B cell (primary cell): ENCODE measurements at regions not wholly inside any gene's neighbourhood (a gene's known extent, or its start where the extent isn't known, plus 50 kb on each side); places are given as distances from the start of the nearest gene placed in this dataset.
"Not testable (repeated sequence)": the region's sequence is repeated elsewhere in the genome, so short reads cannot be mapped to it uniquely, and the experiment has no call there.

Experiments used
- ATAC-seq: fragments of 200-7000 bp; cut with Tn5 transposase; one replicate; pipeline ENCODE4 v1.10.0; 2021; ENCODE audit warnings: low read depth, mild to moderate bottlenecking, moderate number of reproducible peaks, moderate library complexity
- CTCF ChIA-PET: fragments of 350-600 bp; sonication (Branson Sonifier 250); formaldehyde crosslinking; loops from one replicate; lab custom pipeline; 2021; ENCODE audit warnings: antibody characterized with exemption, inconsistent platforms; lab: Charles Lee
- POLR2A ChIA-PET: fragments of 350-600 bp; sonication (Branson Sonifier 250); formaldehyde crosslinking; loops from one replicate; lab custom pipeline; 2021; ENCODE audit warnings: antibody characterized with exemption; lab: Charles Lee
- DNase-seq: peaks from one replicate; pipeline ENCODE4 v3.0.0; 2013
- H2AFZ ChIP-seq: 2 replicates; pipeline ENCODE4 v1.6.1; 2012; ENCODE audit warnings: mild to moderate bottlenecking, low read depth, low read length; ENCODE audit not compliant: insufficient read depth, poor library complexity, severe bottlenecking
- H3K27ac ChIP-seq, 2 donors: 1 replicate in 1 of 2; 2 replicates in 1 of 2; pipeline ENCODE4 v1.5.1; 2012 to 2013; ENCODE audit warnings: low read length in 2 of 2, mild to moderate bottlenecking in 2 of 2, moderate library complexity in 1 of 2
- H3K27me3 ChIP-seq, 4 experiments: fragments of 200-600 bp in 1 of 4; sonication (generic) in 1 of 4; replicated peaks in 1 of 4; 1 replicate in 2 of 4; 2 replicates in 2 of 4; pipeline versions ENCODE4 v1.6.1 to v1.7.0; 2013 to 2016; ENCODE audit warnings: low read length in 3 of 4, mild to moderate bottlenecking in 2 of 4, mixed read lengths in 1 of 4, moderate library complexity in 1 of 4; ENCODE audit not compliant: insufficient read depth in 4 of 4, control insufficient read depth in 3 of 4; ENCODE audit errors: control extremely low read depth in 1 of 4
- H3K36me3 ChIP-seq, 2 experiments: replicated peaks in 1 of 2; 1 replicate in 1 of 2; 2 replicates in 1 of 2; pipeline versions ENCODE4 v1.6.1 to v1.7.1; 2013; ENCODE audit warnings: low read length in 1 of 2; ENCODE audit not compliant: insufficient read depth in 2 of 2, control insufficient read depth in 1 of 2; ENCODE audit errors: control extremely low read depth in 1 of 2, extremely low read depth in 1 of 2
- H3K4me1 ChIP-seq, 2 donors: fragments of 200-600 bp in 1 of 2; sonication (generic) in 1 of 2; 1 replicate in 1 of 2; 2 replicates in 1 of 2; pipeline versions ENCODE4 v1.5.1 to v1.6.1; 2013 to 2017; ENCODE audit warnings: low read length in 2 of 2; ENCODE audit not compliant: control insufficient read depth in 2 of 2, insufficient read depth in 2 of 2
- H3K4me2 ChIP-seq: replicated peaks from 2 replicates; pipeline ENCODE3; 2012; ENCODE audit warnings: mild to moderate bottlenecking, low read depth, low read length; ENCODE audit not compliant: poor library complexity, severe bottlenecking
- H3K4me3 ChIP-seq, 5 experiments: fragments of 200-600 bp in 1 of 5; sonication (generic) in 1 of 5; 1 replicate in 3 of 5; 2 replicates in 2 of 5; pipeline versions ENCODE4 v1.5.1 to v1.7.0; 2011 to 2016; ENCODE audit warnings: low read length in 4 of 5, mild to moderate bottlenecking in 4 of 5, low read depth in 2 of 5, control low read depth in 1 of 5, moderate library complexity in 1 of 5; ENCODE audit not compliant: insufficient read depth in 1 of 5; ENCODE audit errors: control extremely low read depth in 1 of 5, extremely low read depth in 1 of 5
- H3K79me2 ChIP-seq: fragments of 200-600 bp; sonication (generic); one replicate; pipeline ENCODE4 v1.6.0; 2016; ENCODE audit warnings: low read length; ENCODE audit not compliant: control insufficient read depth, insufficient read depth
- H3K9ac ChIP-seq: fragments of 200-600 bp; sonication (generic); 2 replicates; pipeline ENCODE4 v1.6.1; 2017; ENCODE audit warnings: mild to moderate bottlenecking, low read length, moderate library complexity
- H3K9me3 ChIP-seq, 3 donors: one replicate each; pipeline versions ENCODE4 v1.6.1 to v1.7.1; 2013; ENCODE audit warnings: low read length in 2 of 3; ENCODE audit not compliant: control insufficient read depth in 2 of 3, insufficient read depth in 1 of 3; ENCODE audit errors: control extremely low read depth in 1 of 3
- H4K20me1 ChIP-seq: 2 replicates; pipeline ENCODE4 v1.6.0; 2012; ENCODE audit warnings: mild to moderate bottlenecking, low read length; ENCODE audit not compliant: insufficient read depth, control insufficient read depth, poor library complexity, severe bottlenecking
- H3K27ac Mint-ChIP-seq: one replicate; pipeline ENCODE4 v1.8.0; 2021; ENCODE audit warnings: mixed read lengths
- H3K27me3 Mint-ChIP-seq: one replicate; pipeline ENCODE4 v1.8.0; 2021; ENCODE audit warnings: mixed read lengths
- H3K4me1 Mint-ChIP-seq: one replicate; pipeline ENCODE4 v1.8.0; 2021; ENCODE audit warnings: mixed read lengths
- H3K4me3 Mint-ChIP-seq: one replicate; pipeline ENCODE4 v1.8.0; 2021; ENCODE audit warnings: mixed read lengths
- H3K9me3 Mint-ChIP-seq: one replicate; pipeline ENCODE4 v1.8.0; 2022; ENCODE audit warnings: mixed read lengths; ENCODE audit not compliant: insufficient read depth
- WGBS: methylation state at CpG from one replicate; pipeline ENCODE4 v1.1.5; 2013; ENCODE audit warnings: missing lambda C conversion rate; ENCODE audit not compliant: insufficient coverage; 5-methylcytosine and 5-hydroxymethylcytosine counted together
- intact Hi-C: fragments of 100-400 bp; cut with micrococcal nuclease; formaldehyde crosslinking; loops from one replicate; pipeline ENCODE4 v1.10.0; 2022

GRCh38 chr15:32513378-32513777 lies 57.9 kb upstream of the GOLGA8O start:
- ATAC-seq, H3K36me3 ChIP-seq, H3K4me3 ChIP-seq, H2AFZ ChIP-seq, H3K27me3 Mint-ChIP-seq, DNase-seq, H3K27me3 ChIP-seq, CTCF ChIA-PET, POLR2A ChIA-PET, H3K9me3 Mint-ChIP-seq, H3K4me1 ChIP-seq, H3K4me1 Mint-ChIP-seq, H3K4me3 Mint-ChIP-seq, H3K9ac ChIP-seq, H3K4me2 ChIP-seq, intact Hi-C loops, H3K79me2 ChIP-seq, H3K9me3 ChIP-seq, H3K27ac Mint-ChIP-seq, H4K20me1 ChIP-seq, H3K27ac ChIP-seq: not testable (repeated sequence)

GRCh38 chr15:32510027-32510426 lies 54.6 kb upstream of the GOLGA8O start:
- POLR2A ChIA-PET, H3K4me1 ChIP-seq, H3K4me2 ChIP-seq, DNase-seq, H4K20me1 ChIP-seq, CTCF ChIA-PET, H3K9ac ChIP-seq, H2AFZ ChIP-seq, H3K36me3 ChIP-seq, ATAC-seq, H3K9me3 ChIP-seq, H3K4me3 Mint-ChIP-seq, H3K4me3 ChIP-seq, H3K9me3 Mint-ChIP-seq, H3K27me3 Mint-ChIP-seq, H3K4me1 Mint-ChIP-seq, H3K27ac ChIP-seq, H3K27me3 ChIP-seq, H3K79me2 ChIP-seq, intact Hi-C loops, H3K27ac Mint-ChIP-seq: not testable (repeated sequence)

GRCh38 chr15:32508081-32508480 lies 52.6 kb upstream of the GOLGA8O start:
- H3K27ac Mint-ChIP-seq, CTCF ChIA-PET, H3K9me3 Mint-ChIP-seq, H3K4me1 Mint-ChIP-seq, ATAC-seq, H3K4me2 ChIP-seq, POLR2A ChIA-PET, H3K27ac ChIP-seq, DNase-seq, H3K9me3 ChIP-seq, H3K79me2 ChIP-seq, H4K20me1 ChIP-seq, H3K36me3 ChIP-seq, H3K27me3 Mint-ChIP-seq, H3K4me1 ChIP-seq, H3K27me3 ChIP-seq, H3K4me3 ChIP-seq, H3K4me3 Mint-ChIP-seq, H2AFZ ChIP-seq, intact Hi-C loops, H3K9ac ChIP-seq: not testable (repeated sequence)
- WGBS = no CpG with 5 or more reads among the region's 7 CpGs

- H3K4me1 Mint-ChIP-seq, H3K27me3 ChIP-seq, DNase-seq, H3K4me1 ChIP-seq, H3K27ac Mint-ChIP-seq, POLR2A ChIA-PET, intact Hi-C loops, CTCF ChIA-PET, H3K27me3 Mint-ChIP-seq, H3K4me3 Mint-ChIP-seq, H3K4me2 ChIP-seq, H2AFZ ChIP-seq, H3K27ac ChIP-seq, ATAC-seq, H3K4me3 ChIP-seq, H3K9me3 Mint-ChIP-seq, H4K20me1 ChIP-seq, H3K79me2 ChIP-seq, H3K36me3 ChIP-seq, H3K9ac ChIP-seq, H3K9me3 ChIP-seq: not testable (repeated sequence)
- no CpG with 5 or more reads among the region's 2 CpGs for WGBS
Measured at GRCh38 chr15:32506787-32507186, 51.4 kb upstream of the GOLGA8O start.
